ENCODE measurements at regions not wholly inside any gene's neighbourhood (a gene's known extent, or its start where the extent isn't known, plus 50 kb on each side); places are given as distances from the start of the nearest gene placed in this dataset.

DNA sequence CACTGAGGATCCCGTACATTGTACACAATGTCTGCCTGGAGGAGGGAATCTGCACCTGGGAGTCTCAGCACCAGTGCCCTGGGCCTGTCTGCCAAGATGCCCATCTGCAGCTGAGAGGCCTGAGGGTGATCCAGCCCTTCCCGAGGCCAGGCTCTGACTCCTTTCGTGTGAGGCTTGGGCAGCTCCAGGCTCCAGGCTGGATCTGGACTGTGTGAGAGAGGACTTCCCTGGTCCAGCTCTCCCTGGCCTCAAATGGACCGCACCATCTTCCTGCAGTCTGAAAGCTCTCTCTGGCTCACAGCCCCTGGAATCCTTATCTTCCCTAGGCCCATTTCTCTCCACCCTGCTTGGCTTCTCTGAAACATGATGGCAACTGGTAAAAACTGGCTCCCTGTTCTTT is 324.6 kb downstream of the DYSF start:
- Histone ChIP-seq H3K79me2 (ENCODE audit: control insufficient read depth, insufficient read depth, low read length, unreplicated experiment) (no peaks in the 10 kb centered on the region), H3K4me3 (ENCODE audit: low read depth, low read length) (no peak overlapping the region)

DNA sequence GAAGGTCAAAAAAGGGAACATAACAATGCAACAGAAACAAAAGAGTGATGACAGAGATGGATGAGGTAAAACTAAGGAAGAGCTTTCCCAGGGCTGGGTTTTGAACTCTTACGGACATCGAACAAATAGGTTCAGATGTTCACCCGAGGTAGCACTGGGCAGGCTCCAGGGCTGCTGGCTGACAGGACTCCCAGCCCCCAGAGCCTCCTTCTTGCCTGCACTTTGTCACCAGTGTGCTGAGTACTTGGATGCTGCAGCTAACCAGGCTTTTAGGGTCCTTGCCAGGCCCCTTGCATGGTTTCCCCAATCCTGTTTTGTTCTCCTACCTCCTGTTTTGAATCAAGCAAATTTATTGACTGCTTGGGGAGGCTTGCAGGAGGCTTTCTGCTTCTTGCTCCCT is 322.9 kb downstream of the DYSF start:
- Histone ChIP-seq H3K36me3 (ENCODE audit: insufficient read depth, low read length) (no peaks in the 10 kb centered on the region), H3K4me1 (ENCODE audit: control insufficient read depth, insufficient read depth, low read length, unreplicated experiment) (no peaks in the 10 kb centered on the region), H2AFZ (ENCODE audit: low read length, unreplicated experiment) (no peak overlapping the region), H3K27me3 (ENCODE audit: insufficient read depth, low read length) (peaks cover 23% of the 10 kb centered on the region), H3K27ac (ENCODE audit: low read depth, low read length) (no peak overlapping the region), H3K4me3 (ENCODE audit: low read depth, low read length) (no peak overlapping the region), H3K79me2 (ENCODE audit: control insufficient read depth, insufficient read depth, low read length, unreplicated experiment) (no peaks in the 10 kb centered on the region)

More for the DNA sequence above, 324.6 kb downstream of the DYSF start:
- H3K27ac ChIP-seq (ENCODE audit: low read depth, low read length), result no peak overlapping the region
- peaks cover 34% of the 10 kb centered on the region for H3K27me3 ChIP-seq (ENCODE audit: insufficient read depth, low read length)
- no peak overlapping the region for H2AFZ ChIP-seq (ENCODE audit: low read length, unreplicated experiment)
- no peaks in the 10 kb centered on the region for H3K36me3 ChIP-seq (ENCODE audit: insufficient read depth, low read length)
- no peaks in the 10 kb centered on the region for H3K4me1 ChIP-seq (ENCODE audit: control insufficient read depth, insufficient read depth, low read length, unreplicated experiment)

DNA sequence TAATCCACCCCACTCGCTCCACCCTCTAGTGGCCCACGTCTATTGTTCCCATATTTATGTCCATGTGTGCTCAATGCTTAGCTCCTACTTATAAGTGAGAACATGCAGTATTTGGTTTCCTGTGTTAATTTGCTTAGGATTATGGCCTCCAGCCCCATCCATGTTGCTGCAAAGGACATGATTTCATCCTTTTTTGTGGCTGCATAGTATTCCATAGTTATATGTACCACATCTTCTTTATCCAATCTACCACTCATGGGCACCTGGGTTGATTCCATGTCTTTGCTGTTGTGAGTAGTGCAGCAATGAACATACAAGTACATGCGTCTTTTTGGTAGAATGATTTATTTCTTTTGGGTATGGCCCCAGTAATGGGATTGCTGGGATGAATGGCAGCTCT is 319.9 kb downstream of the DYSF start:
- Histone ChIP-seq H3K36me3 (ENCODE audit: insufficient read depth, low read length) (no peaks in the 10 kb centered on the region), H3K27ac (ENCODE audit: low read depth, low read length) (no peak overlapping the region), H3K4me1 (ENCODE audit: control insufficient read depth, insufficient read depth, low read length, unreplicated experiment) (no peaks in the 10 kb centered on the region), H3K27me3 (ENCODE audit: insufficient read depth, low read length) (0 out of 2 replicates have a peak, but pooled peaks cover 7% of the 10 kb centered on the region), H3K79me2 (ENCODE audit: control insufficient read depth, insufficient read depth, low read length, unreplicated experiment) (no peaks in the 10 kb centered on the region), H2AFZ (ENCODE audit: low read length, unreplicated experiment) (no peak overlapping the region), H3K4me3 (ENCODE audit: low read depth, low read length) (no peak overlapping the region)

- Histone ChIP-seq H3K4me1 (ENCODE audit: control insufficient read depth, insufficient read depth, low read length, unreplicated experiment) (no peaks in the 10 kb centered on the region), H3K36me3 (ENCODE audit: insufficient read depth, low read length) (no peaks in the 10 kb centered on the region), H3K27me3 (ENCODE audit: insufficient read depth, low read length) (0 out of 2 replicates have a peak, but pooled peaks cover 5% of the 10 kb centered on the region)
These were observed 319.3 kb downstream of the DYSF start for GRCh38 chr2:71772510-71773172.

DNA sequence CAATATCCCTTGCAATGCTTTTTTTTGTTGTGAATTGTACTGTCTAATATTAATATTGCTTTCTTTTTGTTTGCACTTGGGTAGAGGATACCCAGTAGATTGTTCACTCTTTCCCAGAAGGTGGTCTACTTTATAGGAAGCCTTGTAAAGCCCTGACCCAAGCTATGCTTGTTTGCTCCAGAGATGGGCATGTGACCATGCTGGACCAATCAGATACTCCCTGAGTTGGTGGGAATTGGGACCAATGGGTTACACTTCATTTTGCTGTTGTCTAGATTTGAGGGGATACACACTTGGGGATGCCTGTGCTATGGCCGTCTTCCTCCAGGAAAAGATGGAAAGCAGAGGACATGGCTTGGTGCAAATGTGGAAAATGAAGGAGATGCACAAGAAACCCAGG is 314.3 kb downstream of the DYSF start:
- Histone ChIP-seq H3K4me1 (ENCODE audit: control insufficient read depth, insufficient read depth, low read length, unreplicated experiment) (no peaks in the 10 kb centered on the region), H3K27ac (ENCODE audit: low read depth, low read length) (no peak overlapping the region), H2AFZ (ENCODE audit: low read length, unreplicated experiment) (no peak overlapping the region), H3K79me2 (ENCODE audit: control insufficient read depth, insufficient read depth, low read length, unreplicated experiment) (no peaks in the 10 kb centered on the region), H3K36me3 (ENCODE audit: insufficient read depth, low read length) (no peaks in the 10 kb centered on the region), H3K4me3 (ENCODE audit: low read depth, low read length) (no peak overlapping the region), H3K27me3 (ENCODE audit: insufficient read depth, low read length) (peaks cover 10% of the 10 kb centered on the region; the same call in 1 of the 2 replicates)

More at GRCh38 chr2:71772510-71773172, 319.3 kb downstream of the DYSF start:
- no peak overlapping the region for H2AFZ ChIP-seq (ENCODE audit: low read length, unreplicated experiment)
- no peak overlapping the region for H3K27ac ChIP-seq (ENCODE audit: low read depth, low read length)
- no peaks in the 10 kb centered on the region for H3K79me2 ChIP-seq (ENCODE audit: control insufficient read depth, insufficient read depth, low read length, unreplicated experiment)
- no peak overlapping the region for H3K4me3 ChIP-seq (ENCODE audit: low read depth, low read length)

DNA sequence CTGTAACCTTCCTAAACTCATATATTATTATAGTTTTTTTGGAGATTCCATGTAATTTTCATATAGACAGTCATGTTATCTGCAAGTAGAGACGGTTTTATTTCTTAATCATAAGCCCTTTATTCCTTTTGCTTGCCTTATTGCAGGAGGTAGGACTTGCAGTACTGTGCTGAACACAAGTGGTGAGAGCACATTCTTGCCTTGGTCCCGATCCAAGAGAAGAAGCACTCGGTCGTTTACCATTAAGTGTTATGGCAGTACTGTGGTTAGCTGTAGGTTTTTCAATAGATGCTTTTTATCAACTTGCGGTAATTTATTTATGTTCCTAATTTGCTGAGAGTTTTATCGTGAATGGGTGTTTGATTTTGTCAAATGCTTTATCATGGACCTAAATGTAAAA is 305.7 kb downstream of the DYSF start:
- Histone ChIP-seq H3K27me3 (ENCODE audit: insufficient read depth, low read length) (no peaks in the 10 kb centered on the region), H2AFZ (ENCODE audit: low read length, unreplicated experiment) (no peak overlapping the region), H3K4me1 (ENCODE audit: control insufficient read depth, insufficient read depth, low read length, unreplicated experiment) (peaks cover 17% of the 10 kb centered on the region), H3K79me2 (ENCODE audit: control insufficient read depth, insufficient read depth, low read length, unreplicated experiment) (no peaks in the 10 kb centered on the region), H3K4me3 (ENCODE audit: low read depth, low read length) (no peak overlapping the region), H3K27ac (ENCODE audit: low read depth, low read length) (no peak overlapping the region), H3K36me3 (ENCODE audit: insufficient read depth, low read length) (no peaks in the 10 kb centered on the region)

GRCh38 chr2:71757351-71757750 is 304.0 kb downstream of the DYSF start:
- H3K79me2 ChIP-seq (ENCODE audit: control insufficient read depth, insufficient read depth, low read length, unreplicated experiment), result no peaks in the 10 kb centered on the region
- no peaks in the 10 kb centered on the region for H3K36me3 ChIP-seq (ENCODE audit: insufficient read depth, low read length)
- H2AFZ ChIP-seq (ENCODE audit: low read length, unreplicated experiment), result no peak overlapping the region
- H3K4me1 ChIP-seq (ENCODE audit: control insufficient read depth, insufficient read depth, low read length, unreplicated experiment), result peaks cover 17% of the 10 kb centered on the region
- no peaks in the 10 kb centered on the region for H3K27me3 ChIP-seq (ENCODE audit: insufficient read depth, low read length)
- H3K4me3 ChIP-seq (ENCODE audit: low read depth, low read length), result no peak overlapping the region
- no peak overlapping the region for H3K27ac ChIP-seq (ENCODE audit: low read depth, low read length)

- H3K79me2 ChIP-seq (ENCODE audit: control insufficient read depth, insufficient read depth, low read length, unreplicated experiment), result no peaks in the 10 kb centered on the region
- no peak overlapping the region for H2AFZ ChIP-seq (ENCODE audit: low read length, unreplicated experiment)
- H3K4me3 ChIP-seq (ENCODE audit: low read depth, low read length), result no peak overlapping the region
- H3K27ac ChIP-seq (ENCODE audit: low read depth, low read length), result peak overlapping the region; percentile 54
- H3K36me3 ChIP-seq (ENCODE audit: insufficient read depth, low read length), result no peaks in the 10 kb centered on the region
- H3K4me1 ChIP-seq (ENCODE audit: control insufficient read depth, insufficient read depth, low read length, unreplicated experiment), result peaks cover 17% of the 10 kb centered on the region
- no peaks in the 10 kb centered on the region for H3K27me3 ChIP-seq (ENCODE audit: insufficient read depth, low read length)
These were observed 303.0 kb downstream of the DYSF start for GRCh38 chr2:71756280-71756906.

GRCh38 chr2:71751590-71751989 is 298.2 kb downstream of the DYSF start:
- Histone ChIP-seq H3K36me3 (ENCODE audit: insufficient read depth, low read length) (no peaks in the 10 kb centered on the region), H3K27ac (ENCODE audit: low read depth, low read length) (no peak overlapping the region), H2AFZ (ENCODE audit: low read length, unreplicated experiment) (no peak overlapping the region), H3K27me3 (ENCODE audit: insufficient read depth, low read length) (no peaks in the 10 kb centered on the region), H3K79me2 (ENCODE audit: control insufficient read depth, insufficient read depth, low read length, unreplicated experiment) (no peaks in the 10 kb centered on the region), H3K4me1 (ENCODE audit: control insufficient read depth, insufficient read depth, low read length, unreplicated experiment) (peaks cover 36% of the 10 kb centered on the region), H3K4me3 (ENCODE audit: low read depth, low read length) (no peak overlapping the region)

DNA sequence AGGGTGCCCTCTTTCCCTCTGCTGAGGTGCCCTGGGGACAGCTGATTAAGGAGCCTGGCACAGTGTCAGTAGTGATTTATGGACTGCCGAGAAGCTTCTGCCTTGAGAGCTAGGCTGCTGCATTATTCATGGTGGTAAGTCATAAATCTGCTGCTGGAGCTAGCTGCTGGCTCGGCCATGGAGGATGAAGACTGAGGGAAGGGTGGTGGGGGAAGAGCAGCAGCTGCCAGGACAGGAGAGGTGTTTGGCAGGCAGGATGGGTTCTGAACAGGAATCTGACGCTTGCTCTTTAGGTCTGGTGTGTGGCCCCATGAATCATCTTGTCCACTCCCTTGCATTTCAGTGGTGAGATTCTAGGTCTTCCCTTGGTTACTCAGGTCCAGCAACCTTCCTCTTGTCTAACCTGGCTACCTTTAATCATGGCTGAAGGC is 296.3 kb downstream of the DYSF start:
- H3K27me3 ChIP-seq (ENCODE audit: insufficient read depth, low read length), result no peaks in the 10 kb centered on the region
- H3K4me1 ChIP-seq (ENCODE audit: control insufficient read depth, insufficient read depth, low read length, unreplicated experiment), result peaks cover 28% of the 10 kb centered on the region
- H3K27ac ChIP-seq (ENCODE audit: low read depth, low read length), result no peak overlapping the region

DNA sequence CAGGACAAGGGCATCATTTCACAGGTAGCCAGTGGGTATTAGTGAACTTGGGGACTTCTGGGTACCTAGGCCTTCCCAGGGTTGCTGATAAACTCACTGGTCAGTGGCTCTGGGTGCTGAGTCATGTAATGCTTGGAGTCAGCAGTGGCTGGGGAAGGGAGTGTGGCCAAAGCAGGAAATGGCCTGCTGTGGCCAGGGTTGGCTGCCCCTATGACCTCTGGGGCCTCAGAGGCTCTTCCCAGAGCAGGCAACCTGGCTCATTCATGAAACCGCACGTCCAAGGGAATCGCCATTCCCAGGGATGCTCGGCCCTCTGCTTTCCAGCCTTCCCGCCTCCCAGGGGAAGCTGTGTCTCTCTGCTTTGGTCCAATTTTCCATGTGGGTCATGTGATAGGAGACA is 294.9 kb downstream of the DYSF start:
- H3K27ac ChIP-seq (ENCODE audit: low read depth, low read length), result peak overlapping the region; percentile 31; the same call in 1 of the 2 replicates
- no peak overlapping the region for H3K4me3 ChIP-seq (ENCODE audit: low read depth, low read length)
- no peaks in the 10 kb centered on the region for H3K79me2 ChIP-seq (ENCODE audit: control insufficient read depth, insufficient read depth, low read length, unreplicated experiment)
- peaks cover 35% of the 10 kb centered on the region for H3K4me1 ChIP-seq (ENCODE audit: control insufficient read depth, insufficient read depth, low read length, unreplicated experiment)
- no peaks in the 10 kb centered on the region for H3K36me3 ChIP-seq (ENCODE audit: insufficient read depth, low read length)
- no peak overlapping the region for H2AFZ ChIP-seq (ENCODE audit: low read length, unreplicated experiment)
- no peaks in the 10 kb centered on the region for H3K27me3 ChIP-seq (ENCODE audit: insufficient read depth, low read length)

More for the DNA sequence above, 296.3 kb downstream of the DYSF start:
- Histone ChIP-seq H3K79me2 (ENCODE audit: control insufficient read depth, insufficient read depth, low read length, unreplicated experiment) (no peaks in the 10 kb centered on the region), H3K4me3 (ENCODE audit: low read depth, low read length) (no peak overlapping the region), H2AFZ (ENCODE audit: low read length, unreplicated experiment) (no peak overlapping the region), H3K36me3 (ENCODE audit: insufficient read depth, low read length) (no peaks in the 10 kb centered on the region)
